ENCODE measurements at regions not wholly inside any gene's neighbourhood (a gene's known extent, or its start where the extent isn't known, plus 50 kb on each side); places are given as distances from the start of the nearest gene placed in this dataset.

DNA sequence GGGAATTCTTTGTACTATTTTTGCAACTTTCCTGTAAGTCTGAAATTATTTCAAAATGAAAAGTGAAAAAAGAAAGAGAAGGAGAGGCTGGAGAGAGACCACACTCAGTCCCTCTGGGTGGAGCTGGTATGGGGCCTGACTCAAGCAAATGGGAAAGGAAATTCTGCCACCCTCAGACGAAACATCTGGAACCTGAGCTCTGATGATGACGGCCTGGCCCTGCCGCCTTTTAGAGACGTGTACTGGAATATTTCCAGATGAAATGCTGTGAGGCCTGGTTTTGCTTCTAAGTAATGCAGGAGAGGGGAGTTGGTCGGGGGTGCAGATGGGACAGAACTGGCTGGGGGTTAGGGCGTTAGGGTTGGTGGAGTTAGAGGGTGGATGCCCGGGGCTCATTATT, 57.4 kb upstream of the GLI2 start (continued):
- no peak for TF ChIP-seq SP2 (IDR thresholded peaks at IDR 0.05; ENCODE audit: low read length)
- TF ChIP-seq, protein P1, sequence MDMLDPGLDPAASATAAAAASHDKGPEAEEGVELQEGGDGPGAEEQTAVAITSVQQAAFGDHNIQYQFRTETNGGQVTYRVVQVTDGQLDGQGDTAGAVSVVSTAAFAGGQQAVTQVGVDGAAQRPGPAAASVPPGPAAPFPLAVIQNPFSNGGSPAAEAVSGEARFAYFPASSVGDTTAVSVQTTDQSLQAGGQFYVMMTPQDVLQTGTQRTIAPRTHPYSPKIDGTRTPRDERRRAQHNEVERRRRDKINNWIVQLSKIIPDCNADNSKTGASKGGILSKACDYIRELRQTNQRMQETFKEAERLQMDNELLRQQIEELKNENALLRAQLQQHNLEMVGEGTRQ (IDR thresholded peaks at IDR 0.05; ENCODE audit: low read length), result no peak
